ENCODE measurements at regions not wholly inside any gene's neighbourhood (a gene's known extent, or its start where the extent isn't known, plus 50 kb on each side); places are given as distances from the start of the nearest gene placed in this dataset.

DNA sequence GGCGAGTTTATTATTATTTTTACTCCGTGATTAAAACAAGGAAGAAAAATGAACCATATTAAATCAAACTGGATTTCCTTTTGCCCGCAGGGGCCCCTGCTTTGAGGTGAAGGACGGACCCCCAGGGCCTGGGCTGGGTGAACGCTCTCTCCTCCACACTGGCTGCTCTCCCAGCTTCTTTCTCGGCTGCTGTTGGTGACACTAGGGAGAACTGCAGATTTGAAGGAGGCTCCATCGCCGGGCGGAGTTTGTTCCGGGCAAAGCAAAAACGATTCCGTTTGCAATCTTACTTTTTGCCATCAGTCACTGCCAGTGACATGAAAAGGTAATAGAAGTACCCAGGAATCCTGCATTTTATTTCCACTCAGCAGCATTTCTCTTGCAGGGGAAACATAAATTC, 221.6 kb upstream of the SDK2 start:
- TF ChIP-seq, protein P1, sequence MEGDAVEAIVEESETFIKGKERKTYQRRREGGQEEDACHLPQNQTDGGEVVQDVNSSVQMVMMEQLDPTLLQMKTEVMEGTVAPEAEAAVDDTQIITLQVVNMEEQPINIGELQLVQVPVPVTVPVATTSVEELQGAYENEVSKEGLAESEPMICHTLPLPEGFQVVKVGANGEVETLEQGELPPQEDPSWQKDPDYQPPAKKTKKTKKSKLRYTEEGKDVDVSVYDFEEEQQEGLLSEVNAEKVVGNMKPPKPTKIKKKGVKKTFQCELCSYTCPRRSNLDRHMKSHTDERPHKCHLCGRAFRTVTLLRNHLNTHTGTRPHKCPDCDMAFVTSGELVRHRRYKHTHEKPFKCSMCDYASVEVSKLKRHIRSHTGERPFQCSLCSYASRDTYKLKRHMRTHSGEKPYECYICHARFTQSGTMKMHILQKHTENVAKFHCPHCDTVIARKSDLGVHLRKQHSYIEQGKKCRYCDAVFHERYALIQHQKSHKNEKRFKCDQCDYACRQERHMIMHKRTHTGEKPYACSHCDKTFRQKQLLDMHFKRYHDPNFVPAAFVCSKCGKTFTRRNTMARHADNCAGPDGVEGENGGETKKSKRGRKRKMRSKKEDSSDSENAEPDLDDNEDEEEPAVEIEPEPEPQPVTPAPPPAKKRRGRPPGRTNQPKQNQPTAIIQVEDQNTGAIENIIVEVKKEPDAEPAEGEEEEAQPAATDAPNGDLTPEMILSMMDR (IDR thresholded peaks at IDR 0.05; ENCODE audit: low read length), result no peak
- no peak for TF ChIP-seq EZH2 (optimal IDR thresholded peaks at IDR 0.05; ENCODE audit: low read depth, low read length)

All from MM.1S (cell line).